ENCODE measurements at regions not wholly inside any gene's neighbourhood (a gene's known extent, or its start where the extent isn't known, plus 50 kb on each side); places are given as distances from the start of the nearest gene placed in this dataset.

DNA sequence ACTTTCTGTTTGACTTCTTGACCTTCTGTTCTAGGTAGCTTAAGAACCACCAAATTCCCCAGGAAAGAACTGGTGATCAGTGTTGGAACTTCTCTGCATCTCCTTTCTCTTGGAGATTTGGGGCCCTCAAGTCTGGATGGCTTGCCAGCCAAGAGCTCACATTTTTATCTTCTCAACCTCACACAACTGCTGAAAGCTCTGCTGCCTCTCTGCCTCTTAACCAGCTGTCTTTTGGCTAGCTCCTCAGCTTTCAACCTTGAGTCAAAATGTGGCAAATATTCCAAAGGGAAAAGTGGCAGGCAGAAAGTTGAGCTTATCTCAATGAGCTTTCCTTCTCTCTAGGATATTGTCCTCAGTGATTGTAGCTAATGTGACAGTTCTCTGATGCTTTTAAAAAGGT lies 89.2 kb upstream of the CCDC190 start:
- no peak overlapping the region for H3K4me3 Mint-ChIP-seq
- ATAC-seq (ENCODE audit: poor library complexity) (no peak), DNase-seq (no peak)
- POLR2A ChIA-PET = no interaction called here
- no peaks in the 10 kb centered on the region for H3K27me3 Mint-ChIP-seq
- no peak overlapping the region for H3K4me3 ChIP-seq (ENCODE audit: low read length)
- H3K36me3 Mint-ChIP-seq (ENCODE audit: low read depth) = no peaks in the 10 kb centered on the region
- H3K4me1 ChIP-seq (ENCODE audit: insufficient read depth, low read length) = no peaks in the 10 kb centered on the region
- TF ChIP-seq, protein P1, sequence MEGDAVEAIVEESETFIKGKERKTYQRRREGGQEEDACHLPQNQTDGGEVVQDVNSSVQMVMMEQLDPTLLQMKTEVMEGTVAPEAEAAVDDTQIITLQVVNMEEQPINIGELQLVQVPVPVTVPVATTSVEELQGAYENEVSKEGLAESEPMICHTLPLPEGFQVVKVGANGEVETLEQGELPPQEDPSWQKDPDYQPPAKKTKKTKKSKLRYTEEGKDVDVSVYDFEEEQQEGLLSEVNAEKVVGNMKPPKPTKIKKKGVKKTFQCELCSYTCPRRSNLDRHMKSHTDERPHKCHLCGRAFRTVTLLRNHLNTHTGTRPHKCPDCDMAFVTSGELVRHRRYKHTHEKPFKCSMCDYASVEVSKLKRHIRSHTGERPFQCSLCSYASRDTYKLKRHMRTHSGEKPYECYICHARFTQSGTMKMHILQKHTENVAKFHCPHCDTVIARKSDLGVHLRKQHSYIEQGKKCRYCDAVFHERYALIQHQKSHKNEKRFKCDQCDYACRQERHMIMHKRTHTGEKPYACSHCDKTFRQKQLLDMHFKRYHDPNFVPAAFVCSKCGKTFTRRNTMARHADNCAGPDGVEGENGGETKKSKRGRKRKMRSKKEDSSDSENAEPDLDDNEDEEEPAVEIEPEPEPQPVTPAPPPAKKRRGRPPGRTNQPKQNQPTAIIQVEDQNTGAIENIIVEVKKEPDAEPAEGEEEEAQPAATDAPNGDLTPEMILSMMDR (IDR thresholded peaks at IDR 0.05) = no peak
- H3K27ac ChIP-seq (ENCODE audit: low read depth in 1 of 2, low read length in 2 of 2) = no peak overlapping the region
- no peaks in the 10 kb centered on the region for H3K36me3 ChIP-seq (ENCODE audit: insufficient read depth, low read length)
- H3K4me1 Mint-ChIP-seq (ENCODE audit: low read depth) = no peaks in the 10 kb centered on the region
- no peaks in the 10 kb centered on the region for H3K9me3 ChIP-seq (ENCODE audit: control insufficient read depth in 1 of 2, insufficient read depth in 1 of 2, low read length in 2 of 2)
- H3K9me3 Mint-ChIP-seq = no peaks in the 10 kb centered on the region
- H3K27ac Mint-ChIP-seq = no peak overlapping the region
- CTCF ChIA-PET = no interaction called here
- intact Hi-C loops (cut with DNase I, micrococcal nuclease) = no loop called here
- H3K27me3 ChIP-seq (ENCODE audit: control insufficient read depth in 1 of 2, insufficient read depth in 2 of 2, low read length in 2 of 2) = no peaks in the 10 kb centered on the region

DNA sequence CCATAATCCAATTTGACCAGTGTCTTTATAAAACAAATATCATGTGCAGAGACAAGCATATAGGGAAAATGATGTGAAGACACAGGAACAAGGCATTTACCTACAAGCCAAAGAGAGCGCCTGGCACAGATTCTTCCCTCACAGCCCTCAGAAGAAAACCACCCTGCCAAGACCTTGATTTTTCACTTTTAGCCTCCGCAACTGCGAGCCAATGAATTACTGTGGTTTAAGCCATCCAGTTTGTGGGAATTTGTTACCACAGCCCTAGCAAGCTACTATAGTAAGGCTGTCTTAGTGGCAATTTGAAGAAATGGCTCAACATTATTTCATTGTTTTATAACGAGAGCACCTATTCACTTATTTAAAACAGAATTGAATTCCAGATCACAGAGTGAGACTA lies 85.7 kb upstream of the CCDC190 start:
- no peaks in the 10 kb centered on the region for H3K4me1 Mint-ChIP-seq (ENCODE audit: low read depth)
- H3K36me3 Mint-ChIP-seq (ENCODE audit: low read depth) = no peaks in the 10 kb centered on the region
- ChIA-PET CTCF (no interaction called here), POLR2A (no interaction called here)
- Histone ChIP-seq H3K36me3 (ENCODE audit: insufficient read depth, low read length) (no peaks in the 10 kb centered on the region), H3K4me3 (ENCODE audit: low read length) (no peak overlapping the region), H3K4me1 (ENCODE audit: insufficient read depth, low read length) (no peaks in the 10 kb centered on the region), H3K9me3 (ENCODE audit: control insufficient read depth in 1 of 2, insufficient read depth in 1 of 2, low read length in 2 of 2) (no peaks in the 10 kb centered on the region), H3K27ac (ENCODE audit: low read depth in 1 of 2, low read length in 2 of 2) (no peak overlapping the region), H3K27me3 (ENCODE audit: control insufficient read depth in 1 of 2, insufficient read depth in 2 of 2, low read length in 2 of 2) (no peaks in the 10 kb centered on the region)
- DNase-seq = no peak
- TF ChIP-seq, protein P1 (IDR thresholded peaks at IDR 0.05) = no peak
- H3K27me3 Mint-ChIP-seq = no peaks in the 10 kb centered on the region
- no peak overlapping the region for H3K4me3 Mint-ChIP-seq
- intact Hi-C loops (cut with DNase I, micrococcal nuclease) = no loop called here
- ATAC-seq (ENCODE audit: poor library complexity) = no peak
- H3K27ac Mint-ChIP-seq = no peak overlapping the region
- H3K9me3 Mint-ChIP-seq = no peaks in the 10 kb centered on the region

DNA sequence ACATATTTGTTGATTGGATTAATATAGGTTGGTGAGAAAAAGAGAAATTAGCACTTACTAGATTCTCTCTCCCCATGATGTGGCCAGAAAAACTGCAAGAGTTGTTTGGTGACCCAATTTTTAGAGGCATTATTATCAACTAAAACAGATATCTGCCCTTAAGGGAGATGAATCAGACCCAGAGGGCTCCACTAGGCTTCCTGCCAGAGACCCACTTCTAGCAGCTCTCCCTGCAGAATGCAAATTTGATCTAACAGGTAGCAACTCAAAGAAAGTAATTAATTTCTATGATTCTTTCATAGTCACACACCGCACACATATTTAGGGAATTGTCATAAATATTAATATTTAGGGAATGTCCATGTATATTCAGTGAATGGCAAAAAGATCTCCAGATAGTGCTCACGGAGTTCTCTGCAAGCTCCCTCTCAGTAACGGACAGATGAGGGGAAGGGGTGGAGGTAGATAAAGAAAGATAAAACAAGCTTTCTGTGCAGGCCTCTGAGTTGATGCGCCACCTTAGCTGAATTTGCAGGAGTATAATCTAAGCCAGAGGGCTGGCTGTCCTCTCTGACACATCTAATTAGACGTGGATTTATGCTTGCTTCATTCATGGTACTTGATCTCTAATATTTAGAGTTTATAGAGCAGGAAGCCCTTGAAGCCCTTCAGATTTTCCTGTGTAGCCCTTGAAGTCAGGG lies 84.1 kb upstream of the CCDC190 start:
- POLR2A ChIA-PET = no interaction called here
- Histone ChIP-seq H3K27ac (ENCODE audit: low read depth in 1 of 2, low read length in 2 of 2) (no peak overlapping the region), H3K36me3 (ENCODE audit: insufficient read depth, low read length) (no peaks in the 10 kb centered on the region), H3K4me3 (ENCODE audit: low read length) (no peak overlapping the region), H3K9me3 (ENCODE audit: control insufficient read depth in 1 of 2, insufficient read depth in 1 of 2, low read length in 2 of 2) (no peaks in the 10 kb centered on the region), H3K27me3 (ENCODE audit: control insufficient read depth in 1 of 2, insufficient read depth in 2 of 2, low read length in 2 of 2) (no peaks in the 10 kb centered on the region), H3K4me1 (ENCODE audit: insufficient read depth, low read length) (no peaks in the 10 kb centered on the region)
- Mint-ChIP-seq H3K4me3 (no peak overlapping the region), H3K36me3 (ENCODE audit: low read depth) (no peaks in the 10 kb centered on the region), H3K4me1 (ENCODE audit: low read depth) (no peaks in the 10 kb centered on the region), H3K27me3 (peaks cover 6% of the 10 kb centered on the region), H3K9me3 (no peaks in the 10 kb centered on the region), H3K27ac (no peak overlapping the region)
- TF ChIP-seq, protein P1 (IDR thresholded peaks at IDR 0.05) = no peak
- no peak for ATAC-seq (ENCODE audit: poor library complexity)
- intact Hi-C loops (cut with DNase I, micrococcal nuclease) = no loop called here
- DNase-seq = no peak
- CTCF ChIA-PET = no interaction called here

Data from CD4-positive, alpha-beta T cell (primary cell).